ENCODE measurements at regions not wholly inside any gene's neighbourhood (a gene's known extent, or its start where the extent isn't known, plus 50 kb on each side); places are given as distances from the start of the nearest gene placed in this dataset.

GRCh38 chr5:57586649-57587048, 104.0 kb upstream of the ACTBL2 start:
- no peak for DNase-seq (ENCODE audit: low read depth, low spot score)
- Mint-ChIP-seq H3K4me1 (no peaks in the 10 kb centered on the region), H3K27me3 (ENCODE audit: low read depth) (no peaks in the 10 kb centered on the region), H3K9me3 (peaks cover under 1% of the 10 kb centered on the region), H3K36me3 (ENCODE audit: low read depth) (no peaks in the 10 kb centered on the region), H3K27ac (ENCODE audit: unreplicated experiment) (no peak overlapping the region), H3K4me3 (no peak overlapping the region)
- TF ChIP-seq CTCF (conservative IDR thresholded peaks at IDR 0.05) = no peak

- Mint-ChIP-seq H3K9me3 (peaks cover 12% of the 10 kb centered on the region), H3K27ac (ENCODE audit: unreplicated experiment) (no peak overlapping the region), H3K27me3 (ENCODE audit: low read depth) (no peaks in the 10 kb centered on the region), H3K4me3 (no peak overlapping the region), H3K36me3 (ENCODE audit: low read depth) (no peaks in the 10 kb centered on the region), H3K4me1 (peaks cover 9% of the 10 kb centered on the region)
- DNase-seq (ENCODE audit: low read depth, low spot score) = no peak
- TF ChIP-seq CTCF (conservative IDR thresholded peaks at IDR 0.05) = no peak
Observed at GRCh38 chr5:57582578-57583070, 100.0 kb upstream of the ACTBL2 start.

- Mint-ChIP-seq H3K4me1 (peaks cover 16% of the 10 kb centered on the region), H3K9me3 (peaks cover 12% of the 10 kb centered on the region), H3K36me3 (ENCODE audit: low read depth) (no peaks in the 10 kb centered on the region), H3K27ac (ENCODE audit: unreplicated experiment) (no peak overlapping the region), H3K27me3 (ENCODE audit: low read depth) (no peaks in the 10 kb centered on the region), H3K4me3 (no peak overlapping the region)
- no peak for TF ChIP-seq CTCF (conservative IDR thresholded peaks at IDR 0.05)
- DNase-seq (ENCODE audit: low read depth, low spot score) = no peak
Observed at GRCh38 chr5:57581772-57582171, 99.2 kb upstream of the ACTBL2 start.

- Mint-ChIP-seq H3K9me3 (peaks cover 12% of the 10 kb centered on the region), H3K4me1 (peaks cover 16% of the 10 kb centered on the region), H3K4me3 (no peak overlapping the region), H3K27ac (ENCODE audit: unreplicated experiment) (no peak overlapping the region), H3K36me3 (ENCODE audit: low read depth) (no peaks in the 10 kb centered on the region), H3K27me3 (ENCODE audit: low read depth) (no peaks in the 10 kb centered on the region)
- DNase-seq (ENCODE audit: low read depth, low spot score) = no peak
- no peak for TF ChIP-seq CTCF (conservative IDR thresholded peaks at IDR 0.05)
Observed at GRCh38 chr5:57581222-57581621, 98.6 kb upstream of the ACTBL2 start.

GRCh38 chr5:57577432-57578175, 95.0 kb upstream of the ACTBL2 start:
- Mint-ChIP-seq H3K36me3 (ENCODE audit: low read depth) (no peaks in the 10 kb centered on the region), H3K9me3 (peaks cover 12% of the 10 kb centered on the region), H3K27me3 (ENCODE audit: low read depth) (no peaks in the 10 kb centered on the region), H3K27ac (ENCODE audit: unreplicated experiment) (no peak overlapping the region), H3K4me3 (no peak overlapping the region), H3K4me1 (peaks cover 16% of the 10 kb centered on the region)
- TF ChIP-seq CTCF (conservative IDR thresholded peaks at IDR 0.05) = no peak
- DNase-seq (ENCODE audit: low read depth, low spot score) = no peak
